Prostate gland (tissue), 2 donors: ENCODE measurements at regions not wholly inside any gene's neighbourhood (a gene's known extent, or its start where the extent isn't known, plus 50 kb on each side); places are given as distances from the start of the nearest gene placed in this dataset.

Source experiments
- DNase-seq: peaks from one replicate; pipeline ENCODE4 v3.0.0-alpha.2; 2019; ENCODE audit warnings: low spot score
- H3K27ac ChIP-seq, 2 donors: fragments of 200-600 bp; sonication (generic); 2 replicates each; pipeline ENCODE4 v1.5.1; 2017 to 2019
- H3K27me3 ChIP-seq: fragments of 200-600 bp; sonication (generic); replicated peaks from 2 replicates; pipeline ENCODE4 v1.5.1; 2019; ENCODE audit not compliant: insufficient read depth
- H3K36me3 ChIP-seq, 2 donors: fragments of 200-600 bp; sonication (generic); 1 replicate in 1 of 2; 2 replicates in 1 of 2; pipeline versions ENCODE4 v1.5.1 to v1.8.1; 2017 to 2019
- H3K4me1 ChIP-seq: fragments of 200-600 bp; sonication (generic); replicated peaks from 2 replicates; pipeline ENCODE4 v1.5.1; 2019
- H3K4me3 ChIP-seq, 2 donors: fragments of 200-600 bp; sonication (generic); 2 replicates each; pipeline ENCODE4 v1.5.1; 2017 to 2019
- H3K9me3 ChIP-seq: fragments of 200-600 bp; sonication (generic); 2 replicates; pipeline ENCODE4 v1.5.1; 2017
- POLR2A ChIP-seq: fragments of 450-650 bp; IDR thresholded peaks from one replicate; pipeline ENCODE4 v1.6.1; 2016; ENCODE audit warnings: antibody characterized with exemption, mild to moderate bottlenecking
- POLR2AphosphoS5 ChIP-seq: sonication (generic); formaldehyde crosslinking; IDR thresholded peaks from one replicate; pipeline ENCODE4 v1.6.1; 2017; ENCODE audit warnings: antibody characterized with exemption
- WGBS: methylation state at CpG from one replicate; pipeline ENCODE4 v1.1.5; 2018; 5-methylcytosine and 5-hydroxymethylcytosine counted together
- intact Hi-C: fragments of 100-400 bp; cut with DNase I; formaldehyde crosslinking; loops from one replicate; pipeline ENCODE4 v1.14.2; 2022
- TF ChIP-seq, protein P1 (sequence below), 4 experiments: fragments of 200-600 bp in 2 of 4; fragments of 450-650 bp in 2 of 4; sonication (generic) in 2 of 4; IDR thresholded peaks; 1 replicate in 3 of 4; 2 replicates in 1 of 4; pipeline ENCODE4 v1.5.1; 2016 to 2019; ENCODE audit warnings: antibody characterized with exemption in 4 of 4, mild to moderate bottlenecking in 2 of 4, moderate library complexity in 2 of 4

DNA sequence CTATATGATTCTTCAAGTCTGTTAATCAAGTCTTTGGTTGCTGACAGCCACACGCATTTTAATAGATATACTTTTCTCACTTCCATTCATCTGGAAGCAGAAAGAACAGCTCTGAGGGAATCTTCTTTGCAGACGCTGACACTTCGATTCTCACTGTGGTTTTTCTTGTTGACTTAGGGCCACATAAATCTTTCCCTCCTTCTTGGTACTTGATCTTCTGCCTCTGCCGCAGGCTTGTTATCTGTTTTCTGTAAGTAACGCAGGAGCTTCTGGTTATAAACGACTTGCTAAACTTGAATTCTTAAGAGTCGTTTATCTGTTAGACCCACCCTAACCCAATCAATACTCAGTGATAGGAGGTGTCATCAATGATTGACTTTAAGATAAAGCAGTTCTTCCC, 268.8 kb upstream of the SULF2 start:
- DNase-seq, result no peak
- H3K4me1 ChIP-seq, result no peaks in the 10 kb centered on the region
- no peaks in the 10 kb centered on the region for H3K36me3 ChIP-seq
- 48% methylated on average over 7 of the region's 7 CpGs for WGBS
- H3K9me3 ChIP-seq, result no peaks in the 10 kb centered on the region
- no peak overlapping the region for H3K4me3 ChIP-seq
- no peak for TF ChIP-seq POLR2A
- TF ChIP-seq, protein P1, sequence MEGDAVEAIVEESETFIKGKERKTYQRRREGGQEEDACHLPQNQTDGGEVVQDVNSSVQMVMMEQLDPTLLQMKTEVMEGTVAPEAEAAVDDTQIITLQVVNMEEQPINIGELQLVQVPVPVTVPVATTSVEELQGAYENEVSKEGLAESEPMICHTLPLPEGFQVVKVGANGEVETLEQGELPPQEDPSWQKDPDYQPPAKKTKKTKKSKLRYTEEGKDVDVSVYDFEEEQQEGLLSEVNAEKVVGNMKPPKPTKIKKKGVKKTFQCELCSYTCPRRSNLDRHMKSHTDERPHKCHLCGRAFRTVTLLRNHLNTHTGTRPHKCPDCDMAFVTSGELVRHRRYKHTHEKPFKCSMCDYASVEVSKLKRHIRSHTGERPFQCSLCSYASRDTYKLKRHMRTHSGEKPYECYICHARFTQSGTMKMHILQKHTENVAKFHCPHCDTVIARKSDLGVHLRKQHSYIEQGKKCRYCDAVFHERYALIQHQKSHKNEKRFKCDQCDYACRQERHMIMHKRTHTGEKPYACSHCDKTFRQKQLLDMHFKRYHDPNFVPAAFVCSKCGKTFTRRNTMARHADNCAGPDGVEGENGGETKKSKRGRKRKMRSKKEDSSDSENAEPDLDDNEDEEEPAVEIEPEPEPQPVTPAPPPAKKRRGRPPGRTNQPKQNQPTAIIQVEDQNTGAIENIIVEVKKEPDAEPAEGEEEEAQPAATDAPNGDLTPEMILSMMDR (IDR thresholded peaks at IDR 0.05), result no peak
- no peak for TF ChIP-seq POLR2AphosphoS5
- no peaks in the 10 kb centered on the region for H3K27me3 ChIP-seq
- intact Hi-C loops, result no loop called here
- H3K27ac ChIP-seq, result no peak overlapping the region

DNA sequence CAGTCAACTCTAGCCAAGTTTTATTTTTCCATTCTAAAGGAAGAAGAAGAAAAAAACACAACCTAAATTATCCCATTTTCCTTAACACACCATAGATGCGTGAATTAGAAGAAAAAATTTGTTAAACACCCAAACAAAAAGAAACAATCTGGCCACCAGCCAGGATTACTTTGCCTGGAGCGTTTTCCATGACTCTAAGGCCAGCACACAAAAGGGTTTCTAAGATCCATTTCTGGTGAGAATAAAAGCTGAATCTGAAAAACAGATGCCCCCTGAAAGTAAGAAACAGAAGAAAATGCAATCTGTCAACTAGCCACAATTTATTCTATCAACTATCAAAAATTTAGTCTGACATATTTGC, 267.2 kb upstream of the SULF2 start:
- no peaks in the 10 kb centered on the region for H3K27me3 ChIP-seq
- no peak for DNase-seq
- H3K9me3 ChIP-seq, result no peaks in the 10 kb centered on the region
- 20% methylated on average over 2 of the region's 2 CpGs for WGBS
- intact Hi-C loops, result no loop called here
- TF ChIP-seq POLR2AphosphoS5, result no peak
- TF ChIP-seq POLR2A, result no peak
- TF ChIP-seq, protein P1 (IDR thresholded peaks at IDR 0.05), result no peak
- H3K4me1 ChIP-seq, result no peaks in the 10 kb centered on the region
- H3K27ac ChIP-seq, result no peak overlapping the region
- H3K4me3 ChIP-seq, result no peak overlapping the region
- H3K36me3 ChIP-seq, result no peaks in the 10 kb centered on the region

DNA sequence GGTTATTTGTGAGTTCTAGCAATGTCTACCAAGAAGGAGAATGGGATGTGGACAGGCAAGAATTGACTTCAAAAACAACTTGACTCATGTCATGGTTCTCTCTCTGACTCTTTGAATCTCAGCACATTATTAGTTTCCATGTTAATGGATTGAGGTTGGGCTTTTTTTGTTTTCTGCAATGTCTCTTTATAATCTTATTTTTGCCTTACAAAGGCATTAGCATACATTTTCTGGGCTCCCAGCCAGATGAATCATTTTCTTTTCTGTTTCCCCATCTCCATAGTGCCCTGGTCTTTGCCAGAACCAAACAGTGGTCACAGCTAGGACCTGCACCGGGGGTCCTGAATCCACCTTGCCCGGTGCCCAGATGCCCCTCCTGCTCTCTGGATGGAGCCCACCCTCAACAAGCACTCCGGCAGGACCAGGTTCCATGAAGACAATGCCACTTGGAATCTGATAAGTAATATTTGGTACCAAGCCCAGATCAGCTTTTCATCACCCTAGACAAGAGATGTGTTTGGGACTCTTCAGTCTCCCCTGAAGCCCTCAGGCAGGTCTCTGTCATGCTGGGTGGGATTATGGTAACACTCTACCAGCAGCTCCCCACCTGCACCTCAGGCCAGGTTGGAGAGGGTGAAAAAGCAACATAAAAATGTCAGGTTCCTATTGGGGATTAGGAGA, 266.7 kb upstream of the SULF2 start:
- DNase-seq, result no peak
- Histone ChIP-seq H3K27me3 (no peaks in the 10 kb centered on the region), H3K9me3 (no peaks in the 10 kb centered on the region), H3K36me3 (no peaks in the 10 kb centered on the region), H3K4me3 (no peak overlapping the region), H3K4me1 (no peaks in the 10 kb centered on the region), H3K27ac (no peak overlapping the region)
- intact Hi-C loops, result no loop called here
- 37% methylated on average over 3 of the region's 3 CpGs for WGBS
- TF ChIP-seq POLR2A (no peak), POLR2AphosphoS5 (no peak)
- TF ChIP-seq, protein P1 (IDR thresholded peaks at IDR 0.05), result no peak

DNA sequence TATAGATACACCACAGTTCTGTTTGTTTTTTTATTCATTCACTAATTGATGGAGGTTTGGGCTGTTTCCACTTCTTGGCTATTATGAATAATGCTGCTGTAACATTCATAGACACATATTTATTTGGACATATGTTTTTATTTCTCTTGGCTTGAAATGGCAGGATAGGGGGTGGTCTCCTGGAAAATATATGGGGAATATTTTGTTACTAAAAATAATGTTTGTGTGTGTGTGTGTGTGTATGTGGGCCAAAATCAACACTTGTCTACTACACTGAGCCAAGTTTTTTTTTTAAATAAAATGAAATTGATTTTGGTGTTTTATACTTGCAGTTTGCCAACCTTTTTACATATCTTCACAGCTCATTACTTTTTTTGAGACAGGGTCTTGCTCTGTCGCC, 264.4 kb upstream of the SULF2 start:
- Histone ChIP-seq H3K4me1 (no peaks in the 10 kb centered on the region), H3K9me3 (no peaks in the 10 kb centered on the region), H3K27me3 (no peaks in the 10 kb centered on the region), H3K4me3 (no peak overlapping the region), H3K36me3 (no peaks in the 10 kb centered on the region), H3K27ac (no peak overlapping the region)
- DNase-seq, result no peak
- intact Hi-C loops, result no loop called here
- no peak for TF ChIP-seq POLR2AphosphoS5
- TF ChIP-seq POLR2A, result no peak
- TF ChIP-seq, protein P1 (IDR thresholded peaks at IDR 0.05), result no peak
- WGBS, result 88% methylated on average over 1 of the region's 1 CpG

DNA sequence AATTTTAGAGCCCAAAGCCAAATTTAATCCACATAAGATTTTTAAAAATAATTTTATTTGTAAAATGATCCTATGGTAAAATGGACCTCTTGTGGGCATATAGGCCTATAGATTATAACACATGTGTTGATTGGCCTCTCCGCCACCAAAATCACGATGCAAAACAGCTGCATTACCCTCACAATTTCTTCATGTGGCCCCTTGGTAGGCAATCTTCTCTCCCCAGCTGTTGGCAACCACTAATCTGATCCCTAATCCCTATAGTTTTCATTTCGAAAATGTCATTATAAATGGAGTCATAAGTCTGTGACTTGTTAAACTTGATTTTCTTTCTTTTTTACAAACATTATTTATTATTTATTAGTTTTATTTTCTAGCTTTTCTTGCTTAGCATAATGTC, 263.9 kb upstream of the SULF2 start:
- Histone ChIP-seq H3K4me3 (no peak overlapping the region), H3K9me3 (no peaks in the 10 kb centered on the region), H3K27ac (no peak overlapping the region), H3K36me3 (no peaks in the 10 kb centered on the region), H3K4me1 (no peaks in the 10 kb centered on the region), H3K27me3 (no peaks in the 10 kb centered on the region)
- no peak for DNase-seq
- WGBS, result 87% methylated on average over 3 of the region's 3 CpGs
- TF ChIP-seq, protein P1 (IDR thresholded peaks at IDR 0.05), result no peak
- no peak for TF ChIP-seq POLR2AphosphoS5
- no peak for TF ChIP-seq POLR2A
- intact Hi-C loops, result no loop called here
